SK-N-SH (cell line): ENCODE measurements at regions not wholly inside any gene's neighbourhood (a gene's known extent, or its start where the extent isn't known, plus 50 kb on each side); places are given as distances from the start of the nearest gene placed in this dataset.

Source experiments
- CTCF ChIP-seq: fragments of 200-600 bp; sonication (generic); IDR thresholded peaks from 2 replicates; pipeline ENCODE4 v1.6.1; 2017; ENCODE audit warnings: antibody characterized with exemption, mild to moderate bottlenecking, moderate library complexity
- EP300 ChIP-seq, 2 experiments: IDR thresholded peaks; 2 replicates each; pipeline versions ENCODE4 v1.4.0 to v1.6.1; 2012; ENCODE audit warnings: borderline replicate concordance in 1 of 2, low read depth in 1 of 2, low read length in 1 of 2
- GABPA ChIP-seq: IDR thresholded peaks from 2 replicates; pipeline ENCODE4 v1.4.0; 2012; ENCODE audit warnings: low read depth, mild to moderate bottlenecking
- JUND ChIP-seq: IDR thresholded peaks from 2 replicates; pipeline ENCODE4 v1.4.0; 2012
- POLR2AphosphoS5 ChIP-seq: IDR thresholded peaks from 2 replicates; pipeline ENCODE4 v1.6.1; 2012; ENCODE audit warnings: low read depth, low read length
- RAD21 ChIP-seq: IDR thresholded peaks from 2 replicates; pipeline ENCODE4 v1.6.1; 2012; ENCODE audit warnings: mild to moderate bottlenecking, low read length
- RFX5 ChIP-seq: IDR thresholded peaks from 2 replicates; pipeline ENCODE4 v1.6.1; 2012; ENCODE audit warnings: mild to moderate bottlenecking, improper control_type of control experiment, low read length
- TF ChIP-seq, protein P1 (sequence below): IDR thresholded peaks from 2 replicates; pipeline ENCODE4 v1.6.1; 2012; ENCODE audit warnings: mild to moderate bottlenecking, low read depth, low read length, moderate library complexity
- TF ChIP-seq, protein P2 (sequence below): IDR thresholded peaks from 2 replicates; pipeline ENCODE4 v1.4.0; 2012; ENCODE audit warnings: low read depth

DNA sequence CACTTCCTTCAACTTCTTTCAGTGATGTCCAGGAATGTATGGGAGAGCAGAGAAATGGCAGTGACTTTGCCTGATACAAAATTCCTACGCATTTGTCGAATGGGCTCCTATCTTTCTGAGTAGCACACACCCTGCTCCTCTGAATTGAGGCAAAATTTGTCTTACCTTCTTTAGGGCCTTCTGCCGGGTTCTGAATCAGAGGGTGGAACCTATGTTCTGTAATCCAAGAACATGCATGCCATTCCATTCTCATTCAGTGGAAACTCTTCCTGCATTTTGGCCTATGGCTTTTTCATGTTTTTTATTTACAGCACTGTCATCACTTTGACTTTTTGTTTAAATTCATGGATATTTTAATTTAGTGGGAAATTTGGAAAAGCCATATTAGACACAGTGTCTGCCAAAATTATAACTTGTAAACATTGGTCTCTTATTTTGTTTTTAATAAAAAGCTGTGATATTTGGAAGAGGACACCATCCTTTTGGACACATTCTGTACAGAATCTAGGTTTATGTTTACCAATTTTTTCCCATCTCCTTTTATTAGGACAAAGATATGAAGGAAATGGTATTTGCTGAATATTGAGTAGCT is 402.2 kb upstream of the FAR2 start:
- no peak for TF ChIP-seq CTCF
- TF ChIP-seq POLR2AphosphoS5, result no peak
- no peak for TF ChIP-seq EP300 (IDR thresholded peaks at IDR 0.05; ENCODE audit: borderline replicate concordance in 1 of 2, low read depth in 1 of 2, low read length in 1 of 2)
- TF ChIP-seq, protein P1, sequence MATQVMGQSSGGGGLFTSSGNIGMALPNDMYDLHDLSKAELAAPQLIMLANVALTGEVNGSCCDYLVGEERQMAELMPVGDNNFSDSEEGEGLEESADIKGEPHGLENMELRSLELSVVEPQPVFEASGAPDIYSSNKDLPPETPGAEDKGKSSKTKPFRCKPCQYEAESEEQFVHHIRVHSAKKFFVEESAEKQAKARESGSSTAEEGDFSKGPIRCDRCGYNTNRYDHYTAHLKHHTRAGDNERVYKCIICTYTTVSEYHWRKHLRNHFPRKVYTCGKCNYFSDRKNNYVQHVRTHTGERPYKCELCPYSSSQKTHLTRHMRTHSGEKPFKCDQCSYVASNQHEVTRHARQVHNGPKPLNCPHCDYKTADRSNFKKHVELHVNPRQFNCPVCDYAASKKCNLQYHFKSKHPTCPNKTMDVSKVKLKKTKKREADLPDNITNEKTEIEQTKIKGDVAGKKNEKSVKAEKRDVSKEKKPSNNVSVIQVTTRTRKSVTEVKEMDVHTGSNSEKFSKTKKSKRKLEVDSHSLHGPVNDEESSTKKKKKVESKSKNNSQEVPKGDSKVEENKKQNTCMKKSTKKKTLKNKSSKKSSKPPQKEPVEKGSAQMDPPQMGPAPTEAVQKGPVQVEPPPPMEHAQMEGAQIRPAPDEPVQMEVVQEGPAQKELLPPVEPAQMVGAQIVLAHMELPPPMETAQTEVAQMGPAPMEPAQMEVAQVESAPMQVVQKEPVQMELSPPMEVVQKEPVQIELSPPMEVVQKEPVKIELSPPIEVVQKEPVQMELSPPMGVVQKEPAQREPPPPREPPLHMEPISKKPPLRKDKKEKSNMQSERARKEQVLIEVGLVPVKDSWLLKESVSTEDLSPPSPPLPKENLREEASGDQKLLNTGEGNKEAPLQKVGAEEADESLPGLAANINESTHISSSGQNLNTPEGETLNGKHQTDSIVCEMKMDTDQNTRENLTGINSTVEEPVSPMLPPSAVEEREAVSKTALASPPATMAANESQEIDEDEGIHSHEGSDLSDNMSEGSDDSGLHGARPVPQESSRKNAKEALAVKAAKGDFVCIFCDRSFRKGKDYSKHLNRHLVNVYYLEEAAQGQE, result no peak
- TF ChIP-seq RFX5, result no peak
- no peak for TF ChIP-seq RAD21
- TF ChIP-seq, protein P2, sequence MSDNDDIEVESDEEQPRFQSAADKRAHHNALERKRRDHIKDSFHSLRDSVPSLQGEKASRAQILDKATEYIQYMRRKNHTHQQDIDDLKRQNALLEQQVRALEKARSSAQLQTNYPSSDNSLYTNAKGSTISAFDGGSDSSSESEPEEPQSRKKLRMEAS, result no peak
- no peak for TF ChIP-seq GABPA
- TF ChIP-seq JUND, result no peak
